Lower leg skin (tissue), 4 donors: ENCODE measurements at regions not wholly inside any gene's neighbourhood (a gene's known extent, or its start where the extent isn't known, plus 50 kb on each side); places are given as distances from the start of the nearest gene placed in this dataset.
"Not testable (repeated sequence)": the region's sequence is repeated elsewhere in the genome, so short reads cannot be mapped to it uniquely, and the experiment has no call there.

ENCODE experiments used
- DNase-seq, 2 donors: peaks; one replicate each; pipeline ENCODE4 v3.0.0-alpha.2; 2019; ENCODE audit warnings: low spot score in 2 of 2
- H3K4me3 ChIP-seq: fragments of 200-600 bp; sonication (generic); 2 replicates; pipeline ENCODE4 v1.5.1; 2017; ENCODE audit warnings: mild to moderate bottlenecking, low read depth; ENCODE audit not compliant: poor library complexity, severe bottlenecking
- POLR2A ChIP-seq, 2 donors: fragments of 450-650 bp; IDR thresholded peaks; one replicate each; pipeline ENCODE4 v1.6.1; 2016 to 2017; ENCODE audit warnings: antibody characterized with exemption in 2 of 2, mild to moderate bottlenecking in 1 of 2, moderate library complexity in 1 of 2
- WGBS, 2 donors: methylation state at CpG; one replicate each; pipeline ENCODE4 v1.1.5; 2018; 5-methylcytosine and 5-hydroxymethylcytosine counted together
- intact Hi-C: fragments of 100-400 bp; cut with DNase I; formaldehyde crosslinking; loops from one replicate; pipeline ENCODE4 v1.15.0; 2023; ENCODE audit warnings: low total_unique reads
- TF ChIP-seq, protein P1 (sequence below), 3 donors: fragments of 450-650 bp; IDR thresholded peaks; one replicate each; pipeline ENCODE4 v1.5.1; 2016; ENCODE audit warnings: antibody characterized with exemption in 3 of 3, mild to moderate bottlenecking in 3 of 3, moderate library complexity in 2 of 3

GRCh38 chr5:155696362-155696761, 630.6 kb upstream of the SGCD start:
- DNase-seq: no peak
- 25 to 33% methylated on average over 1 of the region's 1 CpG for WGBS, 2 donors
- intact Hi-C loops: no loop called here
- TF ChIP-seq, protein P1, sequence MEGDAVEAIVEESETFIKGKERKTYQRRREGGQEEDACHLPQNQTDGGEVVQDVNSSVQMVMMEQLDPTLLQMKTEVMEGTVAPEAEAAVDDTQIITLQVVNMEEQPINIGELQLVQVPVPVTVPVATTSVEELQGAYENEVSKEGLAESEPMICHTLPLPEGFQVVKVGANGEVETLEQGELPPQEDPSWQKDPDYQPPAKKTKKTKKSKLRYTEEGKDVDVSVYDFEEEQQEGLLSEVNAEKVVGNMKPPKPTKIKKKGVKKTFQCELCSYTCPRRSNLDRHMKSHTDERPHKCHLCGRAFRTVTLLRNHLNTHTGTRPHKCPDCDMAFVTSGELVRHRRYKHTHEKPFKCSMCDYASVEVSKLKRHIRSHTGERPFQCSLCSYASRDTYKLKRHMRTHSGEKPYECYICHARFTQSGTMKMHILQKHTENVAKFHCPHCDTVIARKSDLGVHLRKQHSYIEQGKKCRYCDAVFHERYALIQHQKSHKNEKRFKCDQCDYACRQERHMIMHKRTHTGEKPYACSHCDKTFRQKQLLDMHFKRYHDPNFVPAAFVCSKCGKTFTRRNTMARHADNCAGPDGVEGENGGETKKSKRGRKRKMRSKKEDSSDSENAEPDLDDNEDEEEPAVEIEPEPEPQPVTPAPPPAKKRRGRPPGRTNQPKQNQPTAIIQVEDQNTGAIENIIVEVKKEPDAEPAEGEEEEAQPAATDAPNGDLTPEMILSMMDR (IDR thresholded peaks at IDR 0.05): no peak
- TF ChIP-seq POLR2A (IDR thresholded peaks at IDR 0.05): no peak
- H3K4me3 ChIP-seq: no peak overlapping the region

DNA sequence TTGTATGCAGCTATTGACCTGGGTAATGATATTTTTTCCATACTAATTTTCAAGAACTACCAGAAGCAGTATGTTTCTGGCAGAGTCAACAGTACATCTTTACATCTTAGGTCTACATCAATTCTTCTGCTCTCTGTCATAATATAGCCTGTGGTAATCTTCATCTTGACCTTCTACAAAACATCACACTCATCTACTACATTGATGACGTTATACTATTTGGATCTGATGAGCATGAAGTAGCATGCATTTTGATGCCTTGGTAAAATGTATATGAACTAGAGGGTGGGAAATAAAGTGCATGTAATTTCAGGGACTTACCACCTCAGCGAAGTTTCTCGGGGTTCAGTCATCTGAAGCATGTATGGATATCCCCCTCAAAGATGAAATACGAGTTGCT, 629.7 kb upstream of the SGCD start:
- intact Hi-C loops: loop anchor here (1.0 kb wide), 1 partner anchor 27 kb away; no protein-coding TSS in a partner anchor
- TF ChIP-seq POLR2A (IDR thresholded peaks at IDR 0.05): no peak
- TF ChIP-seq, protein P1 (IDR thresholded peaks at IDR 0.05): no peak
- no peak overlapping the region for H3K4me3 ChIP-seq
- DNase-seq: no peak
- WGBS, 2 donors: 77 to 78% methylated on average over 4 of the region's 4 CpGs

DNA sequence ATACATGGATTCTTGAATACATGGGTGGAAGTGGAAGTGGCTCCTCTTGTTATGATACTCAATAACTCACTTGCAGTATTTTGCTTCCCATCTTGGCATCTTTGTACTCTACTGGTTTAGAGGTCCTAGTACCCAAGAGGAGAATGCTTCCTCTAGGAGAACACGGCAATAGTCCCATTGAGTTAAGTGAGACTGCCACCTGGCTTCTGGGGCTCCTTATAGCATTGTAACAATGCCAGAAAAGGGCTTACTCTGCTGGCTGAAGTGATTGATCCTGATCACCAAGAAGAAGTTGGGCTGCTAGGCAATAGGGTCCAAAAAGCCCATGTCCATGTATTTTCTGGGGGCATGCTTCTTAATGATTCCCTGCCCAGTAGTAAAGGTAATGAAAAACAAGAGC, 627.6 kb upstream of the SGCD start:
- intact Hi-C loops: no loop called here
- DNase-seq: no peak
- no peak overlapping the region for H3K4me3 ChIP-seq
- TF ChIP-seq POLR2A (IDR thresholded peaks at IDR 0.05): no peak
- TF ChIP-seq, protein P1 (IDR thresholded peaks at IDR 0.05): no peak
- WGBS, 2 donors: 42 to 63% methylated on average over 1 of the region's 1 CpG

GRCh38 chr5:155700333-155700732, 626.6 kb upstream of the SGCD start:
- WGBS, 2 donors: 35 to 49% methylated on average over 3 of the region's 3 CpGs
- no peak overlapping the region for H3K4me3 ChIP-seq
- intact Hi-C loops: no loop called here
- TF ChIP-seq, protein P1 (IDR thresholded peaks at IDR 0.05): no peak
- TF ChIP-seq POLR2A (IDR thresholded peaks at IDR 0.05): no peak
- DNase-seq: no peak

DNA sequence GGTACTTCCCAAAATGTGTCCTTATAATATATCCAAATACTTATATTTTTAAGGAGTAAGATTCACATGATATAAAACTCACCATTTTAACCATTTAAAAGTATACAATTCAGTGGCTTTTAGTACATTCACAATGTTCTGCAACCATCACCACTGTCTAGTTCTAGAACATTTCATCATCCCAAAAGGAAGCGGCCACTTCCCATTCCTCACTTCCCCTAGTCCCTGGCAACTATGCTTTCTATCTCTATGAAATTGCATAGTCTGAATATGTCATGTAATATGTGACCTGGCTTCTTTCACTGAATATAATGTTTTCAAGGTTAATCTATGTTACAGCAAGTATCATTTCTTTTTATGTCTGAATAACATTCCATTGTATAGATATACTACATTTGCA, 615.1 kb upstream of the SGCD start:
- WGBS, 2 donors: 81% methylated on average over 1 of the region's 1 CpG

DNA sequence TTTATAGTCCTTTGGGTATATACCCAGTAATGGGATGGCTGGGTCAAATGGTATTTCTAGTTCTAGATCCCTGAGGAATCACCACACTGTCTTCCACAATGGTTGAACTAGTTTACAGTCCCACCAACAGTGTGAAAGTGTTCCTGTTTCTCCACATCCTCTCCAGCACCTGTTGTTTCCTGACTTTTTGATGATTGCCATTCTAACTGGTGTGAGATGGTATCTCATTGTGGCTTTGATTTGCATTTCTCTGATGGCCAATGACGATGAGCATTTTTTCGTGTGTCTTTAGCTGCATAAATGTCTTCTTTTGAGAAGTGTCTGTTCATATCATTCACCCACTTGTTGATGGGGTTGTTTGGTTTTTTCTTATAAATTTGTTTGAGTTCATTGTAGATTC, 612.5 kb upstream of the SGCD start:
- intact Hi-C loops, DNase-seq, H3K4me3 ChIP-seq: not testable (repeated sequence)
- 55 to 70% methylated on average over 2 of the region's 2 CpGs for WGBS, 2 donors

More for the DNA sequence above, 615.1 kb upstream of the SGCD start:
- DNase-seq: no peak
- intact Hi-C loops: no loop called here
- TF ChIP-seq, protein P1 (IDR thresholded peaks at IDR 0.05): no peak
- TF ChIP-seq POLR2A (IDR thresholded peaks at IDR 0.05): no peak
- no peak overlapping the region for H3K4me3 ChIP-seq
